Esophagus squamous epithelium (tissue), 5 donors: ENCODE measurements at regions not wholly inside any gene's neighbourhood (a gene's known extent, or its start where the extent isn't known, plus 50 kb on each side); places are given as distances from the start of the nearest gene placed in this dataset.

ENCODE experiments used
- DNase-seq: peaks from one replicate; lab custom pipeline; 2025; lab: John Stamatoyannopoulos, UW
- H3K27ac ChIP-seq, 4 donors: fragments of 200-600 bp; sonication (generic); one replicate each; pipeline ENCODE4 v1.5.1; 2016 to 2019; ENCODE audit warnings: mild to moderate bottlenecking in 1 of 4
- H3K27me3 ChIP-seq, 4 donors: fragments of 200-600 bp; sonication (generic); 1 replicate in 3 of 4; 2 replicates in 1 of 4; pipeline versions ENCODE4 v1.5.1 to v1.6.0; 2017 to 2021; ENCODE audit warnings: antibody characterized with exemption in 1 of 4
- H3K36me3 ChIP-seq, 3 donors: fragments of 200-600 bp; sonication (generic); one replicate each; pipeline ENCODE4 v1.5.1; 2016 to 2019
- H3K4me1 ChIP-seq, 3 donors: fragments of 200-600 bp; sonication (generic); one replicate each; pipeline ENCODE4 v1.5.1; 2017 to 2019
- H3K4me3 ChIP-seq, 4 donors: fragments of 200-600 bp; sonication (generic); 1 replicate in 3 of 4; 2 replicates in 1 of 4; pipeline ENCODE4 v1.5.1; 2016 to 2019; ENCODE audit warnings: mild to moderate bottlenecking in 2 of 4, moderate library complexity in 1 of 4
- H3K9me3 ChIP-seq, 3 donors: fragments of 200-600 bp; sonication (generic); one replicate each; pipeline ENCODE4 v1.5.1; 2016 to 2019
- CTCF ChIP-seq, 6 experiments: fragments of 450-650 bp in 4 of 6; fragments of 200-600 bp in 2 of 6; sonication (generic) in 2 of 6; IDR thresholded peaks; one replicate each; pipeline ENCODE4 v1.5.1; 2016 to 2019; ENCODE audit warnings: antibody characterized with exemption in 6 of 6, mild to moderate bottlenecking in 4 of 6, moderate library complexity in 4 of 6
- POLR2A ChIP-seq, 4 donors: fragments of 450-650 bp; IDR thresholded peaks; one replicate each; pipeline ENCODE4 v1.6.1; 2017; ENCODE audit warnings: antibody characterized with exemption in 4 of 4, mild to moderate bottlenecking in 4 of 4, moderate library complexity in 3 of 4
- WGBS, 2 donors: methylation state at CpG; one replicate each; pipeline ENCODE4 v1.1.5; 2018; 5-methylcytosine and 5-hydroxymethylcytosine counted together
- intact Hi-C: fragments of 100-400 bp; cut with DNase I; formaldehyde crosslinking; loops from one replicate; pipeline ENCODE4 v1.15.0; 2022
- donor health status: DM: yes; HTN: yes; CAD: no.

- Histone ChIP-seq H3K4me3 (no peak overlapping the region), H3K9me3 (no peaks in the 10 kb centered on the region), H3K27me3 (no peaks in the 10 kb centered on the region), H3K4me1 (no peaks in the 10 kb centered on the region), H3K27ac (no peak overlapping the region), H3K36me3 (no peaks in the 10 kb centered on the region)
- TF ChIP-seq POLR2A (IDR thresholded peaks at IDR 0.05) (no peak), CTCF (IDR thresholded peaks at IDR 0.05) (no peak)
- DNase-seq: no peak
- intact Hi-C loops: no loop called here
- 41 to 52% methylated on average over 4 of the region's 4 CpGs for WGBS, 2 donors
Observed at GRCh38 chr1:164932580-164932979, 373.6 kb downstream of the PBX1 start.

DNA sequence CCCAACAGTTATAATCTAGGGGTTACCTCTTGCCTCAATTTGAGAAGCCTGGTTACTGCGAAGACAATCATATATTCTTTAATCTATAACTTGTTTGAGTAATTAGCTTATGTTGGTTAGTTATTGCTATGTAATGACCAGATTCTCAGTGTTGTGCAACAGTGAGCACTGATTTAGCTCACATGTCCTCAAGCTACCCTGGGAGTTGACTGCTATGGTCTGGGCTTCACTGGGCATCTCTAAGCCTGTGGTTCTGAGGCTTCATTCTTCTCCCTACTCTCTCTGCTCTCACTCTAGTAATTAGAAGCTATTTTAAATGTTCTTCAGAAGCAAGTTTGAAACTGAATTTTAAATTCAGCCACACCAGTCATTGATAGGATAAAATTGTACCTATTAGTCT lies 371.8 kb downstream of the PBX1 start:
- no peak overlapping the region for H3K27ac ChIP-seq
- TF ChIP-seq POLR2A (IDR thresholded peaks at IDR 0.05): no peak
- no peak for TF ChIP-seq CTCF (IDR thresholded peaks at IDR 0.05)
- H3K9me3 ChIP-seq: no peaks in the 10 kb centered on the region
- no peaks in the 10 kb centered on the region for H3K27me3 ChIP-seq
- no peak overlapping the region for H3K4me3 ChIP-seq
- WGBS, 2 donors: 89 to 91% methylated on average over 1 of the region's 1 CpG
- intact Hi-C loops: no loop called here
- H3K36me3 ChIP-seq: no peaks in the 10 kb centered on the region
- no peak for DNase-seq
- no peaks in the 10 kb centered on the region for H3K4me1 ChIP-seq

DNA sequence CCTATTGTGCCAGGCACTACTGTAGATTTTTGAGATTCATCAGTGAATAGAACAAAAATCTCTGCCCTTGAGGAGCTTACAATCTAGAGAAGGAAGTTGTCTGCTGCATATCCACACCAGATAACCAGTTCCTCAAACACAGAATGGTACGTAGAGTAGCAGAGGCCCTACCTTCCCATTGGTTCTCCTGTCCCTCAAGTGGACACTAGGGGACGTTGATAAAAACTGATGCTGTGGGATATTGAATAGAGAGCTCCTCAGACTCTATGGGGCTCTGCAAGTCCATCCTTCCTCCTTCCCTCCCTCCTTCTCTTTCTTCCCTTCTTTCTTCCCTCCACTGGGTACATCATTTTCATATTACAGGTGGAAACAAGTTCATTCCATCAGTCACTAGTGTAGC lies 371.3 kb downstream of the PBX1 start:
- Histone ChIP-seq H3K27ac (no peak overlapping the region), H3K27me3 (no peaks in the 10 kb centered on the region), H3K36me3 (no peaks in the 10 kb centered on the region), H3K4me1 (no peaks in the 10 kb centered on the region), H3K4me3 (no peak overlapping the region), H3K9me3 (no peaks in the 10 kb centered on the region)
- intact Hi-C loops: no loop called here
- 66 to 81% methylated on average over 2 of the region's 2 CpGs for WGBS, 2 donors
- TF ChIP-seq CTCF (IDR thresholded peaks at IDR 0.05): no peak
- no peak for TF ChIP-seq POLR2A (IDR thresholded peaks at IDR 0.05)
- no peak for DNase-seq

DNA sequence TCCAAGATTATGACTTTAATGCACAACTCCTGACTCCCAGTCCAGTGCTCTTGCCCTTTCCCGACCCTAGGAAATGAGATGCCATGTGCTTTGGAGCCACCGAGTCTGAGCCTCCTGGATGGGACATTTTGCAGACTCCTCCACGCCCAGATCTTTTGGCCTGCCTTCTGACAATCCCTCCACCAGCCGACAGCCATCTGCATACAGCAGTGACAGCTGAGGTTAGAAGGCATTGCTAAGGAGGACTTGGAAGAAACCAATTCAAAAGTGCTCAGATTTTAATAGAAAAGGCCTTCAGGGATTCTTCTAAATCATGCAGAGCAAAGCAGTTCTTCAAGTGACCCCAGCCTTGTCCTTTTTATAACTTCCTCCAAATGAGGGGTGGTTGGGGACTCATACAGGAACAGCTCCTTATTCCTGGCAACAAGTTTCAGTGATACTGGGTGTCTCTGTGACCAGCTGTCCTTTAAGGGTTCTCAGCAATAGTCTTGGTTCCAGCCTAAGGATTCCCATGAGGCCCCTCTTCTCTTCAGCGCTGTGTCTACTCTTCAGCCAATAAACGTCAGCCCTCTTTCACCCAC lies 369.3 kb downstream of the PBX1 start:
- Histone ChIP-seq H3K4me1 (no peaks in the 10 kb centered on the region), H3K9me3 (no peaks in the 10 kb centered on the region), H3K36me3 (no peaks in the 10 kb centered on the region), H3K4me3 (no peak overlapping the region), H3K27me3 (no peaks in the 10 kb centered on the region), H3K27ac (no peak overlapping the region)
- WGBS, 2 donors: 72 to 94% methylated on average over 3 to 5 of the region's 6 CpGs
- TF ChIP-seq CTCF (IDR thresholded peaks at IDR 0.05) (no peak), POLR2A (IDR thresholded peaks at IDR 0.05) (no peak)
- DNase-seq: no peak
- intact Hi-C loops: no loop called here

DNA sequence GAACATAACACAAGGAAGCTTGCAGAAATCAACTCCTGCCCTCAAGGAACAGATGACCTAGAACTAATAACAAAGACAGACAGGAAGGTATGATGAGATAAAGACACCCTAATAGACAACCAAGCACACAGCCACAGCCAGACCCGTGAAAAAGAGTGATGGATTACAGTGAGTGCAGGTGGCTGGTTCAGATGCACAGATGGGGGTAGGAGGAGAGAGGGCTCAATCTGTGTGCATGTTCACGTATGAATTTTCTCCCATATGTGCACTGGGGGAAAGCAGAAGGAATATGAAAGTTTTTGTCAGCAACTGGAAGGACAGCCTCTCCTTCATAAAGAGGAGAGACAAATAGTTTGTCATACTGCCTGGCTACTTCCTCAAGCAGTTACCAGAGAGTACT lies 367.1 kb downstream of the PBX1 start:
- WGBS, 2 donors: 61 to 72% methylated on average over 2 of the region's 2 CpGs
- intact Hi-C loops: no loop called here
- H3K27ac ChIP-seq: no peak overlapping the region

More for the DNA sequence above, 367.1 kb downstream of the PBX1 start:
- Histone ChIP-seq H3K27me3 (no peaks in the 10 kb centered on the region), H3K9me3 (no peaks in the 10 kb centered on the region), H3K36me3 (no peaks in the 10 kb centered on the region), H3K4me1 (no peaks in the 10 kb centered on the region), H3K4me3 (no peak overlapping the region)
- no peak for TF ChIP-seq CTCF (IDR thresholded peaks at IDR 0.05)
- no peak for TF ChIP-seq POLR2A (IDR thresholded peaks at IDR 0.05)
- no peak for DNase-seq
